HG03025 (cell line): ENCODE measurements at regions not wholly inside any gene's neighbourhood (a gene's known extent, or its start where the extent isn't known, plus 50 kb on each side); places are given as distances from the start of the nearest gene placed in this dataset.
"Not testable (repeated sequence)": the region's sequence is repeated elsewhere in the genome, so short reads cannot be mapped to it uniquely, and the experiment has no call there.

Source experiments
- ATAC-seq: cut with Tn5 transposase; IDR thresholded peaks from one replicate; pipeline ENCODE4 v1.9.1; 2021; ENCODE audit warnings: mild to moderate bottlenecking, moderate library complexity; ENCODE audit not compliant: unreplicated experiment, low FRiP score

GRCh38 chr1:218015106-218015505 lies 270.0 kb upstream of the RRP15 start:
- not testable (repeated sequence) for ATAC-seq

GRCh38 chr1:218024211-218024720 lies 260.8 kb upstream of the RRP15 start:
- no peak for ATAC-seq

- no peak for ATAC-seq
Observed at GRCh38 chr1:218025454-218025853, 259.6 kb upstream of the RRP15 start.

GRCh38 chr1:218027152-218027551 lies 257.9 kb upstream of the RRP15 start:
- ATAC-seq = no peak

GRCh38 chr1:218030846-218031245 lies 254.2 kb upstream of the RRP15 start:
- no peak for ATAC-seq

GRCh38 chr1:218031901-218032300 lies 253.2 kb upstream of the RRP15 start:
- ATAC-seq = no peak

GRCh38 chr1:218034468-218034867 lies 250.6 kb upstream of the RRP15 start:
- no peak for ATAC-seq

GRCh38 chr1:218048828-218049420 lies 236.2 kb upstream of the RRP15 start:
- no peak for ATAC-seq

GRCh38 chr1:218049641-218050040 lies 235.5 kb upstream of the RRP15 start:
- ATAC-seq = no peak

- ATAC-seq = no peak
Observed at GRCh38 chr1:218058730-218059129, 226.4 kb upstream of the RRP15 start.

- no peak for ATAC-seq
Observed at GRCh38 chr1:218064426-218064825, 220.7 kb upstream of the RRP15 start.

GRCh38 chr1:218066332-218066731 lies 218.8 kb upstream of the RRP15 start:
- ATAC-seq = no peak

GRCh38 chr1:218068241-218068640 lies 216.9 kb upstream of the RRP15 start:
- ATAC-seq = no peak

- ATAC-seq = no peak
Observed at GRCh38 chr1:218069180-218069579, 215.9 kb upstream of the RRP15 start.

GRCh38 chr1:218073062-218073461 lies 212.0 kb upstream of the RRP15 start:
- no peak for ATAC-seq

- no peak for ATAC-seq
Observed at GRCh38 chr1:218078916-218079315, 206.2 kb upstream of the RRP15 start.

GRCh38 chr1:218079347-218079746 lies 205.7 kb upstream of the RRP15 start:
- ATAC-seq = no peak

- no peak for ATAC-seq
Observed at GRCh38 chr1:218079820-218080219, 205.3 kb upstream of the RRP15 start.

GRCh38 chr1:218080863-218081262 lies 204.2 kb upstream of the RRP15 start:
- no peak for ATAC-seq

GRCh38 chr1:218081358-218081757 lies 203.7 kb upstream of the RRP15 start:
- no peak for ATAC-seq

GRCh38 chr1:218090459-218090858 lies 194.6 kb upstream of the RRP15 start:
- ATAC-seq = no peak

- ATAC-seq = no peak
Observed at GRCh38 chr1:218101409-218101808, 183.7 kb upstream of the RRP15 start.

GRCh38 chr1:218108034-218108433 lies 177.1 kb upstream of the RRP15 start:
- no peak for ATAC-seq
